ENCODE measurements at regions not wholly inside any gene's neighbourhood (a gene's known extent, or its start where the extent isn't known, plus 50 kb on each side); places are given as distances from the start of the nearest gene placed in this dataset.

DNA sequence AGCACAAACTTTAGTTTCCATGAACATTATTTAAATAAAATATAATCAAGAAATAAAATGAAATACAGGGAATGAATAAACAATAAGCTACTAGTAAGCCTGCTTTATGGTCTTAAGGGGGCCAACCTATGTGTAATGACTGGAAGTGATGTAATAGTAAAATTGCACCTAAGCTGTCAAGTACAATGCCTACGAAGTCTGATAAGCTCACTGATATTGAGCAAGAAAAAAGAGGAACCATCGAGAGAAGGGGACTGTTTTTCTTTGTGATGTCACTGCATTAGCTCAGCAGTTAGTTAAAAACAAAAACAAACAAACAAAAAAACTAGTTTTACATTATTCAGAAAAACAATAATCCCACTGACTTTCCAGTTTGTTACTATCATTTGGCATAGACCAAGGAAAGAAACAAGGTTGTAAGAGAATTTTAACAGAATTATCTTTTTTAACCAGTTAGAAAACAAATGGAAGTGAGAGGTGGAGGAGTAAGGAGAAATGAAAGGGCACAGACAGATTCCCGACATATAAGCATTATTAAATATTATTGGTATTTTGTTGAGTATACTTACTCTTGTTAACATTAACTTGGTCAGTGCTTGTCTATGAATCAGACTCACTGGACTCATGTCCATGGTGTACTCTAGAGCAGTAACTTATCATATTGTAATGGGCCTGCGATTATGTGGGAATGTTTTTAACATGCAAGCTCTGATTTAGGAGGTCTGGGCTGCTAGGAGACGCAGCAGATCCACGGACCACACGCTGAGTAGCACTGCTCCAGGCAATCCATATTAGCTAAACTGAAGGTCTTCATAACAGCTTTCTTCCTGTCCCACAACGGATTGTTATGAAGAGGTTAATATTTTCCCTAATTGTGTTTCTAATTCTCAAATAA lies 99.6 kb upstream of the HMGCLL1 start:
- TF ChIP-seq POLR2A (IDR thresholded peaks at IDR 0.05), result no peak
- TF ChIP-seq EP300 (IDR thresholded peaks at IDR 0.05), result no peak
- TF ChIP-seq, protein P1, sequence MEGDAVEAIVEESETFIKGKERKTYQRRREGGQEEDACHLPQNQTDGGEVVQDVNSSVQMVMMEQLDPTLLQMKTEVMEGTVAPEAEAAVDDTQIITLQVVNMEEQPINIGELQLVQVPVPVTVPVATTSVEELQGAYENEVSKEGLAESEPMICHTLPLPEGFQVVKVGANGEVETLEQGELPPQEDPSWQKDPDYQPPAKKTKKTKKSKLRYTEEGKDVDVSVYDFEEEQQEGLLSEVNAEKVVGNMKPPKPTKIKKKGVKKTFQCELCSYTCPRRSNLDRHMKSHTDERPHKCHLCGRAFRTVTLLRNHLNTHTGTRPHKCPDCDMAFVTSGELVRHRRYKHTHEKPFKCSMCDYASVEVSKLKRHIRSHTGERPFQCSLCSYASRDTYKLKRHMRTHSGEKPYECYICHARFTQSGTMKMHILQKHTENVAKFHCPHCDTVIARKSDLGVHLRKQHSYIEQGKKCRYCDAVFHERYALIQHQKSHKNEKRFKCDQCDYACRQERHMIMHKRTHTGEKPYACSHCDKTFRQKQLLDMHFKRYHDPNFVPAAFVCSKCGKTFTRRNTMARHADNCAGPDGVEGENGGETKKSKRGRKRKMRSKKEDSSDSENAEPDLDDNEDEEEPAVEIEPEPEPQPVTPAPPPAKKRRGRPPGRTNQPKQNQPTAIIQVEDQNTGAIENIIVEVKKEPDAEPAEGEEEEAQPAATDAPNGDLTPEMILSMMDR (IDR thresholded peaks at IDR 0.05), result no peak

DNA sequence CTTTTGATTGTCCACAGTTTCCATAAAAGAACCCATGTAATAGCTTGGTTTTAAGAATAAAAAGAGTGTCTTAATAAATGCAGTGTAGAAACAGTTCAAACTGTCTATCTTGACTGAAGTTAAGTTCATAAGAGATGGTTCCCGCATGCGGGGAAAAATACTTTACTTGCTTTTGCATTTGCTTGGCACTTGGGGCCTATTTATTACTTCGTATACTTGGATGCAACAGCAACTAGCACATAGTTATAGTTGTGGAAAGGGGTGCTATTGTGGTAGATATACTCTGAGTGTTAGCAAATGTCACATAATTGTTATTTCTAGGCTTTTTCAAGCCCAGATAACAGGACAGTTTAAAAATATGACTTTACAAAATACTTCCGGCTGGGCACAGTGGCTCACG lies 97.7 kb upstream of the HMGCLL1 start:
- no peak overlapping the region for H3K4me3 ChIP-seq
- H3K4me1 ChIP-seq, result no peaks in the 10 kb centered on the region
- DNase-seq (ENCODE audit: low spot score in 2 of 2), result no peak
- WGBS, 2 donors, result 95 to 96% methylated on average over 5 of the region's 5 CpGs
- H3K27ac ChIP-seq, result no peak overlapping the region
- no peaks in the 10 kb centered on the region for H3K36me3 ChIP-seq
- no peaks in the 10 kb centered on the region for H3K27me3 ChIP-seq
- TF ChIP-seq, protein P1 (IDR thresholded peaks at IDR 0.05), result no peak
- TF ChIP-seq POLR2A (IDR thresholded peaks at IDR 0.05) (no peak), EP300 (IDR thresholded peaks at IDR 0.05) (no peak)
- H3K9me3 ChIP-seq, result no peaks in the 10 kb centered on the region

More for the DNA sequence above, 99.6 kb upstream of the HMGCLL1 start:
- Histone ChIP-seq H3K4me3 (no peak overlapping the region), H3K36me3 (no peaks in the 10 kb centered on the region), H3K4me1 (no peaks in the 10 kb centered on the region), H3K9me3 (no peaks in the 10 kb centered on the region), H3K27ac (no peak overlapping the region), H3K27me3 (no peaks in the 10 kb centered on the region)
- DNase-seq (ENCODE audit: low spot score in 2 of 2), result no peak
- WGBS, 2 donors, result 55 to 63% methylated on average over 8 of the region's 8 CpGs

DNA sequence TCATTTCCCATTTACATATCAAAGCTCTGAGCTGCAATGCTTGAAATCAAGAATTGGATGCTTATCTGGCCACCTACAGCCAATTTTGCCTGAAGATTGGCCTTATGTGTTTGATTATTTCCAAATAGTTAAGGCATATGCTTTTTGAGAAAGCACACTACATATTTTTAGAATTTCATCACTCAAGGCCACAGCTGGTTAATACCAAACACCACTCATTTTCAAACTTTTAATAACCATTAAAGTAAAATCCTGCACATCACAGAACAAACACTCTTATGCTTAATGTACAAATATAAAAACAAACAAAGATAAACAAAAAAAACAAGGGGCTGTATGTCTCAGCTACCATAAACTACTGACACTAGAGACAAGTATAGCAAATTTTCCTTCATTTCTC lies 96.9 kb upstream of the HMGCLL1 start:
- Histone ChIP-seq H3K4me3 (no peak overlapping the region), H3K9me3 (no peaks in the 10 kb centered on the region), H3K27ac (no peak overlapping the region), H3K27me3 (no peaks in the 10 kb centered on the region), H3K4me1 (no peaks in the 10 kb centered on the region), H3K36me3 (no peaks in the 10 kb centered on the region)
- DNase-seq (ENCODE audit: low spot score in 2 of 2), result no peak
- no peak for TF ChIP-seq EP300 (IDR thresholded peaks at IDR 0.05)
- no peak for TF ChIP-seq POLR2A (IDR thresholded peaks at IDR 0.05)
- TF ChIP-seq, protein P1 (IDR thresholded peaks at IDR 0.05), result no peak

DNA sequence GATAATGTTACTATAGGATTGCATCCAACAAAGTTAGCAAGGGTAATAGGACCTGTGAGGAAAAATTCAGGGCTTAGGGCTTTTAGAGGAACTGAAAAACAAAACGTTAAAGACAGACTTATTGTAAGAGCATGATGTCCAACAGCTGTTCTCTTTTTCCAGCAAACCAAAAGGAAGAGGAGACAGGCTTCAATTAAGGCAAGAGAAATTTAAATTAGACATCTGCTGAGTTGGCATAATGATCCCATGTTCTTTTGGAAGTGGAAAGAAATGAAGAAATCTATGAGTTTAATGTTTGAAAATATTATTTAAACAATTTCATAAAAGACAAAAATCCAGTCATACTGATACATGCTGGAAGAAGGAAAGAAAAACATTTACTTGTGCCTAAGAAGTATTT lies 95.7 kb upstream of the HMGCLL1 start:
- no peak for DNase-seq (ENCODE audit: low spot score in 2 of 2)
- WGBS, 2 donors, result 29 to 31% methylated on average over 1 of the region's 1 CpG
- H3K4me1 ChIP-seq, result no peaks in the 10 kb centered on the region
- H3K27me3 ChIP-seq, result no peaks in the 10 kb centered on the region
- H3K9me3 ChIP-seq, result no peaks in the 10 kb centered on the region
- H3K4me3 ChIP-seq, result no peak overlapping the region
- TF ChIP-seq, protein P1 (IDR thresholded peaks at IDR 0.05), result no peak
- no peak for TF ChIP-seq EP300 (IDR thresholded peaks at IDR 0.05)
- no peaks in the 10 kb centered on the region for H3K36me3 ChIP-seq
- H3K27ac ChIP-seq, result no peak overlapping the region

DNA sequence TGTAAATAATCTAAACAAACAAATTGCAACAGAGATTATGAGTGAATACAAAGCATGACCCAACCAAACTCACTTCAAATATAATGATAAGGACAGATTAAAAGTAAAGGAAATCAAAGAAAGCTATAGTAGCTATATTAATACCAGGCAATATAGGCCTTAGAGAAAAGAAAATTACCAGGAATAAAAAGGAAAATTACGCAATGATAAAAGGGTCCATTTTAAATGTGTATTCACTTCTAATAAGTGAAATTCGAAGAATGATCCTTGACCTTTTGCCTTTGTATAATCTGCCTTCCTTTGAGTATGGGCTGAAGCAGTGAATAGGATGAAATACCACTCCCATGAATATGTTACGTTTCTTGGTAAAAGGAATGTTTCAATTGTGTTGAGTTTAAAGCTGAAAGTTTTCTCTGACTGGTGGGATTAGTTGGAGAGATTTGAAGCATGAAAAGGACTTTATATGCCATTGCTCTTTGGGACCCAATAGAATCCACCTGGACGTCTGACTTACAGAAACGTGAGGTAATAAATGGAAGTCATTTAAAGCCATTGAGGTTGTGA lies 91.9 kb upstream of the HMGCLL1 start:
- no peak for DNase-seq (ENCODE audit: low spot score in 2 of 2)
- Histone ChIP-seq H3K4me3 (no peak overlapping the region), H3K27ac (no peak overlapping the region), H3K36me3 (no peaks in the 10 kb centered on the region), H3K4me1 (peaks cover 0 to 24% (median 0%) of the 10 kb centered on the region in 4 donors), H3K9me3 (no peaks in the 10 kb centered on the region), H3K27me3 (no peaks in the 10 kb centered on the region)
- TF ChIP-seq EP300 (IDR thresholded peaks at IDR 0.05) (no peak), POLR2A (IDR thresholded peaks at IDR 0.05) (no peak)
- TF ChIP-seq, protein P1 (IDR thresholded peaks at IDR 0.05), result no peak
- 69 to 74% methylated on average over 5 of the region's 5 CpGs for WGBS, 2 donors

All from tibial nerve (tissue), 4 donors.